ENCODE measurements at regions not wholly inside any gene's neighbourhood (a gene's known extent, or its start where the extent isn't known, plus 50 kb on each side); places are given as distances from the start of the nearest gene placed in this dataset.

GRCh38 chr4:141922236-141922635 is 285.9 kb downstream of the IL15 start:
- Histone ChIP-seq H2BK120ac (ENCODE audit: low read depth, low read length) (no peak overlapping the region), H3K9ac (ENCODE audit: low read depth, low read length) (no peak overlapping the region), H3K9me1 (ENCODE audit: insufficient read depth, low read length) (no peaks in the 10 kb centered on the region; the same call in 1 of the 2 replicates), H3K4ac (ENCODE audit: low read depth, low read length) (no peak overlapping the region), H2AFZ (replicated peaks; ENCODE audit: low read length, poor library complexity) (no peak overlapping the region), H3K18ac (ENCODE audit: low read depth, low read length) (no peak overlapping the region), H4K91ac (ENCODE audit: insufficient read depth, low read depth, low read length) (no peak overlapping the region), H3K79me1 (ENCODE audit: low read depth in 1 of 2, low read length in 2 of 2) (no peaks in the 10 kb centered on the region), H4K20me1 (ENCODE audit: insufficient read depth, low read length) (no peaks in the 10 kb centered on the region), H3K4me1 (ENCODE audit: control insufficient read depth, insufficient read depth, low read length) (no peaks in the 10 kb centered on the region), H4K5ac (ENCODE audit: low read depth, low read length) (no peak overlapping the region), H3K27ac (ENCODE audit: insufficient read depth, low read length) (no peak overlapping the region), H3K4me3 (ENCODE audit: insufficient read depth, low read depth, low read length) (no peak overlapping the region), H2AK9ac (replicated peaks; ENCODE audit: low read depth, low read length, poor library complexity) (no peak overlapping the region), H2BK5ac (ENCODE audit: low read depth, low read length, poor library complexity, severe bottlenecking) (no peak overlapping the region), H3K23ac (ENCODE audit: low read depth, low read length) (no peak overlapping the region), H2BK15ac (ENCODE audit: low read depth, low read length) (no peak overlapping the region), H3K4me2 (ENCODE audit: low read depth, low read length) (no peak overlapping the region), H3K14ac (replicated peaks; ENCODE audit: low read depth, low read length) (no peak overlapping the region), H4K8ac (ENCODE audit: low read depth in 2 of 2, low read length in 2 of 2) (no peak overlapping the region), H3K36me3 (ENCODE audit: control insufficient read depth, insufficient read depth, low read length) (no peaks in the 10 kb centered on the region), H3K27me3 (ENCODE audit: control insufficient read depth, insufficient read depth, low read length) (no peaks in the 10 kb centered on the region), H3K9me3 (ENCODE audit: control insufficient read depth, insufficient read depth, low read length) (no peaks in the 10 kb centered on the region), H3K56ac (ENCODE audit: extremely low read depth, insufficient read depth, low read length) (no peak overlapping the region), H2BK20ac (ENCODE audit: low read depth, low read length) (no peak overlapping the region), H2AK5ac (ENCODE audit: low read depth, low read length) (no peak overlapping the region)
- POLR2A ChIA-PET (ENCODE audit: unreplicated experiment): no interaction called here
- ATAC-seq (ENCODE audit: low read depth) (no peak), DNase-seq (no peak)
- no CpG with 5 or more reads among the region's 2 CpGs for WGBS, 2 experiments (ENCODE audit: extremely low coverage in 2 of 2, insufficient read length in 1 of 2)
- intact Hi-C loops (cut with micrococcal nuclease): no loop called here
- dilution Hi-C loops (cut with HindIII; ENCODE audit: low sequenced_read_pairs, unreplicated experiment): no loop called here
- no peak for TF ChIP-seq BHLHE40 (IDR thresholded peaks at IDR 0.05; ENCODE audit: low read depth, low read length)
- TF ChIP-seq MAZ (IDR thresholded peaks at IDR 0.05; ENCODE audit: borderline replicate concordance, low read depth, low read length): no peak
- no peak for TF ChIP-seq CEBPB (IDR thresholded peaks at IDR 0.05; ENCODE audit: low read depth, low read length)
- TF ChIP-seq RCOR1 (IDR thresholded peaks at IDR 0.05; ENCODE audit: insufficient replicate concordance, low read length): no peak
- no peak for TF ChIP-seq CTCF (conservative IDR thresholded peaks at IDR 0.05; ENCODE audit: low read depth, low read length)
- no peak for TF ChIP-seq RAD21 (IDR thresholded peaks at IDR 0.05; ENCODE audit: low read length)
- TF ChIP-seq RFX5 (IDR thresholded peaks at IDR 0.05; ENCODE audit: low read depth, low read length): no peak
- TF ChIP-seq USF2 (IDR thresholded peaks at IDR 0.05; ENCODE audit: low read depth, low read length): no peak
- TF ChIP-seq SMC3 (IDR thresholded peaks at IDR 0.05; ENCODE audit: low read depth, low read length): no peak
- no peak for TF ChIP-seq NFE2L2 (IDR thresholded peaks at IDR 0.05; ENCODE audit: low read depth, low read length)
- TF ChIP-seq FOS (IDR thresholded peaks at IDR 0.05; ENCODE audit: low read depth, low read length): no peak
- no peak for TF ChIP-seq MXI1 (IDR thresholded peaks at IDR 0.05; ENCODE audit: borderline replicate concordance, low read depth, low read length)
- TF ChIP-seq POLR2A (IDR thresholded peaks at IDR 0.05; ENCODE audit: low read depth, low read length): no peak
- TF ChIP-seq MAFK (IDR thresholded peaks at IDR 0.05; ENCODE audit: low read depth, low read length): no peak
- TF ChIP-seq ELK1 (IDR thresholded peaks at IDR 0.05; ENCODE audit: borderline replicate concordance, low read depth, low read length): no peak
- no peak for TF ChIP-seq CHD1 (IDR thresholded peaks at IDR 0.05; ENCODE audit: low read depth, low read length)
- CTCF ChIA-PET: interaction anchor here (0.6 to 1.0 kb wide), 3 partner anchors 20 to 1268 kb away, joined by 3 to 7 read pairs (median 3); no protein-coding TSS in a partner anchor
- in situ Hi-C loops (cut with MboI; ENCODE audit: low sequenced_read_pairs): no loop called here
- no TSS peak for BruUV-seq (replicated peaks)

Measured in IMR-90 (cell line).